A549 (cell line): ENCODE measurements at regions not wholly inside any gene's neighbourhood (a gene's known extent, or its start where the extent isn't known, plus 50 kb on each side); places are given as distances from the start of the nearest gene placed in this dataset.

Experiments used
- ATAC-seq, 2 experiments: fragments of 200-7000 bp in 1 of 2; fragments of >200 bp in 1 of 2; cut with Nextera tagmentation in 1 of 2; cut with Tn5 transposase in 1 of 2; 3 replicates each; pipeline versions ENCODE4 v1.8.0 to v1.9.1; 2018 to 2020; ENCODE audit warnings: mild to moderate bottlenecking in 1 of 2, moderate library complexity in 1 of 2
- CTCF ChIA-PET: fragments of 300-600 bp; sonication (Branson Sonifier 250); formaldehyde crosslinking; extraction: SDS; loops from one replicate; lab custom pipeline; 2021; ENCODE audit warnings: antibody characterized with exemption, inconsistent platforms; lab: Yijun Ruan, JAX
- POLR2A ChIA-PET: fragments of 350-600 bp; formaldehyde crosslinking; extraction: SDS; loops from one replicate; lab custom pipeline; 2021; ENCODE audit warnings: antibody characterized with exemption, inconsistent platforms; lab: Yijun Ruan, JAX
- DNase-seq, 2 experiments: peaks; one replicate each; pipeline versions ENCODE4 v3.0.0 to v3.0.0-alpha.2; 2011 to 2016; ENCODE audit warnings: low read depth in 1 of 2, low spot score in 1 of 2
- FAIRE-seq: peaks from 2 replicates; lab custom pipeline; 2011; peaks lifted over from hg19 to GRCh38; lab: Jason Lieb, UNC
- H3K27ac ChIP-seq, 2 experiments: fragments of >200 bp; sonication (Bioruptor Twin); formaldehyde crosslinking; 3 replicates each; pipeline ENCODE4 v1.5.1; 2016 to 2017
- H3K4me1 ChIP-seq: fragments of >200 bp; sonication (Bioruptor Twin); formaldehyde crosslinking; 3 replicates; pipeline ENCODE4 v1.6.1; 2016
- H3K4me2 ChIP-seq: fragments of >200 bp; sonication (Bioruptor Twin); formaldehyde crosslinking; 3 replicates; pipeline ENCODE4 v1.6.1; 2016
- H3K4me3 ChIP-seq: fragments of >200 bp; sonication (Bioruptor Twin); formaldehyde crosslinking; 3 replicates; pipeline ENCODE4 v1.5.1; 2016
- H3K9me3 ChIP-seq: fragments of >200 bp; sonication (Bioruptor Twin); formaldehyde crosslinking; 3 replicates; pipeline ENCODE4 v1.6.1; 2016
- CBX2 ChIP-seq: fragments of 200-600 bp; sonication (generic); IDR thresholded peaks from 2 replicates; pipeline ENCODE4 v1.6.1; 2016; ENCODE audit warnings: low read depth, mild to moderate bottlenecking, borderline replicate concordance
- CHD2 ChIP-seq: fragments of 150-350 bp; IDR thresholded peaks from 2 replicates; pipeline ENCODE4 v1.6.1; 2014; ENCODE audit warnings: low read length; ENCODE audit not compliant: partially characterized antibody
- CHD4 ChIP-seq: fragments of 200-600 bp; sonication (generic); IDR thresholded peaks from 2 replicates; pipeline ENCODE4 v1.6.1; 2016; ENCODE audit warnings: antibody characterized with exemption, mild to moderate bottlenecking, borderline replicate concordance
- EHMT2 ChIP-seq: fragments of 200-600 bp; sonication (generic); IDR thresholded peaks from 2 replicates; pipeline ENCODE4 v1.6.1; 2016; ENCODE audit warnings: antibody characterized with exemption, low read depth, mild to moderate bottlenecking, moderate library complexity
- EP300 ChIP-seq, 2 experiments: fragments of >200 bp; sonication (Bioruptor Twin); formaldehyde crosslinking; IDR thresholded peaks; 2 replicates in 1 of 2; 3 replicates in 1 of 2; pipeline ENCODE4 v1.6.1; 2016 to 2017
- ESRRA ChIP-seq: fragments of 150-350 bp; IDR thresholded peaks from 2 replicates; pipeline ENCODE4 v1.6.1; 2014; ENCODE audit warnings: mild to moderate bottlenecking, low read length, borderline replicate concordance
- FOSB ChIP-seq: fragments of 250-450 bp; sonication (Bioruptor Pico); IDR thresholded peaks from 2 replicates; pipeline ENCODE4 v1.5.0; 2020; ENCODE audit warnings: mild to moderate bottlenecking, moderate library complexity
- FOSL2 ChIP-seq, 2 experiments: fragments of 450-650 bp in 1 of 2; fragments of >200 bp in 1 of 2; sonication (Bioruptor Twin) in 1 of 2; formaldehyde crosslinking; IDR thresholded peaks; 2 replicates each; pipeline versions ENCODE4 v1.5.0 to v1.6.1; 2016 to 2020; ENCODE audit warnings: mild to moderate bottlenecking in 1 of 2, moderate library complexity in 1 of 2
- FOXS1 ChIP-seq: fragments of 250-450 bp; sonication (Bioruptor Pico); IDR thresholded peaks from 2 replicates; pipeline ENCODE4 v1.5.0; 2020; ENCODE audit warnings: mild to moderate bottlenecking, moderate library complexity
- HEYL ChIP-seq: fragments of 250-450 bp; sonication (Bioruptor Pico); IDR thresholded peaks from 2 replicates; pipeline ENCODE4 v1.8.0; 2021; ENCODE audit warnings: mild to moderate bottlenecking, moderate library complexity
- JUN ChIP-seq, 2 experiments: fragments of >200 bp; sonication (Bioruptor Twin); formaldehyde crosslinking; IDR thresholded peaks; 2 replicates in 1 of 2; 3 replicates in 1 of 2; pipeline ENCODE4 v1.6.1; 2016 to 2017
- JUNB ChIP-seq: fragments of >200 bp; sonication (Bioruptor Twin); formaldehyde crosslinking; IDR thresholded peaks from 2 replicates; pipeline ENCODE4 v1.6.1; 2016
- KDM1A ChIP-seq: fragments of 200-600 bp; sonication (generic); IDR thresholded peaks from 2 replicates; pipeline ENCODE4 v1.6.1; 2016; ENCODE audit warnings: low read depth, mild to moderate bottlenecking
- MAZ ChIP-seq: fragments of 150-350 bp; IDR thresholded peaks from 2 replicates; pipeline ENCODE4 v1.6.1; 2014; ENCODE audit warnings: antibody characterized with exemption, low read depth, low read length, borderline replicate concordance
- NR3C1 ChIP-seq: fragments of >200 bp; sonication (Bioruptor Twin); formaldehyde crosslinking; IDR thresholded peaks from 3 replicates; pipeline ENCODE4 v1.6.1; 2017
- POLR2A ChIP-seq: IDR thresholded peaks from 2 replicates; pipeline ENCODE4 v1.6.1; 2012; ENCODE audit warnings: mild to moderate bottlenecking, low read length
- POLR2AphosphoS2 ChIP-seq: conservative IDR thresholded peaks from 2 replicates; pipeline ENCODE4 v1.6.1; 2012; ENCODE audit warnings: low read length, improper control_type of control experiment, inconsistent platforms
- RAD21 ChIP-seq, 2 experiments: fragments of >200 bp in 1 of 2; sonication (Bioruptor Twin) in 1 of 2; formaldehyde crosslinking in 1 of 2; IDR thresholded peaks in 1 of 2; conservative IDR thresholded peaks in 1 of 2; 2 replicates in 1 of 2; 3 replicates in 1 of 2; pipeline ENCODE4 v1.6.1; 2012 to 2018; ENCODE audit warnings: inconsistent platforms in 1 of 2
- RARB ChIP-seq: fragments of 250-450 bp; sonication (Bioruptor Pico); IDR thresholded peaks from 2 replicates; pipeline ENCODE4 v1.8.0; 2021; ENCODE audit warnings: mild to moderate bottlenecking, moderate library complexity
- RCOR1 ChIP-seq: fragments of 150-350 bp; IDR thresholded peaks from 2 replicates; pipeline ENCODE4 v1.6.1; 2014; ENCODE audit warnings: antibody characterized with exemption, low read length, low read depth
- RFX5 ChIP-seq: fragments of 450-650 bp; IDR thresholded peaks from 2 replicates; pipeline ENCODE4 v1.7.1; 2014; ENCODE audit warnings: antibody characterized with exemption, mild to moderate bottlenecking, moderate library complexity
- RNF2 ChIP-seq: fragments of 200-600 bp; sonication (generic); IDR thresholded peaks from 2 replicates; pipeline ENCODE4 v1.6.1; 2016; ENCODE audit warnings: low read depth, mild to moderate bottlenecking, antibody characterized with exemption, moderate library complexity, borderline replicate concordance
- TP53 ChIP-seq: fragments of 250-450 bp; sonication (Bioruptor Pico); IDR thresholded peaks from 2 replicates; pipeline ENCODE4 v1.5.0; 2021; ENCODE audit warnings: mild to moderate bottlenecking, moderate library complexity
- ZC3H11A ChIP-seq: fragments of 450-650 bp; IDR thresholded peaks from 2 replicates; pipeline ENCODE4 v1.6.1; 2014; ENCODE audit warnings: antibody characterized with exemption, mild to moderate bottlenecking
- ZFP36 ChIP-seq: fragments of 450-650 bp; IDR thresholded peaks from 2 replicates; pipeline ENCODE4 v1.6.1; 2014; ENCODE audit warnings: borderline replicate concordance; ENCODE audit not compliant: partially characterized antibody
- ZNF302 ChIP-seq: fragments of 250-450 bp; sonication (Bioruptor Pico); IDR thresholded peaks from 2 replicates; pipeline ENCODE4 v1.9.0; 2021; ENCODE audit warnings: inconsistent platforms, mild to moderate bottlenecking, moderate library complexity
- ZSCAN20 ChIP-seq: fragments of 250-450 bp; sonication (Bioruptor Pico); IDR thresholded peaks from 2 replicates; pipeline ENCODE4 v1.8.0; 2022; ENCODE audit warnings: mild to moderate bottlenecking, moderate library complexity
- WGBS: methylation state at CpG from one replicate; pipeline ENCODE4 v1.1.6; 2017; ENCODE audit errors: missing lambda C conversion rate; 5-methylcytosine and 5-hydroxymethylcytosine counted together
- TF ChIP-seq, protein P1 (sequence below): IDR thresholded peaks from 2 replicates; pipeline ENCODE4 v1.6.1; 2012
- TF ChIP-seq, protein P2 (sequence below): IDR thresholded peaks from 2 replicates; pipeline ENCODE4 v1.6.1; 2012; ENCODE audit warnings: low read depth, borderline replicate concordance
- TF ChIP-seq, protein P3 (sequence below): fragments of 250-450 bp; sonication (Bioruptor Pico); IDR thresholded peaks from 2 replicates; pipeline ENCODE4 v1.5.0; 2020; ENCODE audit warnings: low read depth, mild to moderate bottlenecking, moderate library complexity
- TF ChIP-seq, protein P4 (sequence below): fragments of >200 bp; sonication (Bioruptor Twin); formaldehyde crosslinking; IDR thresholded peaks from 2 replicates; pipeline ENCODE4 v1.6.1; 2016
- TF ChIP-seq, protein P5 (sequence below): fragments of 250-450 bp; sonication (Bioruptor Pico); IDR thresholded peaks from 2 replicates; pipeline ENCODE4 v1.5.0; 2021; ENCODE audit warnings: mild to moderate bottlenecking, moderate library complexity, borderline replicate concordance
- TF ChIP-seq, protein P6 (sequence below): fragments of >200 bp; sonication (Bioruptor Twin); formaldehyde crosslinking; IDR thresholded peaks from 3 replicates; pipeline ENCODE4 v1.6.1; 2016

DNA sequence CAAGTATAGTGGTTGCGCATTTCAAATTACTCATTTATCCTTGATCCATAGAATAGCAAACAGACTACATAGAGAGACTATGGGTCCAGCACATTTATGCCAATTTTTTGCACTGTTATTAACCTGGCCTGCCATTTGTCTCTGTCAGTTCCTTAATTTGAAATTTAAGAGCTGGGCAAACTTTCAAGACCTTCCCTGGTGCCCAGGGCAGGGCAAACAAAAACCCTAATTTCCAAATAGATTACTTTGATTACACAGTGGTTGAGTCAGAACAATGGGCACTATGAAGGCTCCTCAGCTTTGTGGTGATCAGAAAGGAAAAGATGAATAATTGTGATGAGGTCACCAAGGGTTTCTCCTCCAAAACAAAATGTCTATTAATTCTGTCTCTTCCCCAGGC lies 80.6 kb downstream of the TNFSF18 start:
- ATAC-seq (peak; percentile 23 to 78; a peak in 3 of 6 replicates), DNase-seq (peak; percentile 15 to 56), FAIRE-seq (no peak)
- ChIA-PET POLR2A (interaction anchor here (0.5 kb wide), 1 partner anchor 10 kb away, joined by 3 read pairs; no protein-coding TSS in a partner anchor), CTCF (interaction anchor here (2.2 kb wide), 1 partner anchor 225 kb away, joined by 6 read pairs; no protein-coding TSS in a partner anchor)
- Histone ChIP-seq H3K4me1 (peaks cover 57% of the 10 kb centered on the region), H3K4me3 (no peak overlapping the region), H3K27ac (peak overlapping the region; percentile 50 to 65), H3K9me3 (no peaks in the 10 kb centered on the region), H3K4me2 (peak overlapping the region; percentile 44)
- WGBS = 74% methylated on average over 1 of the region's 1 CpG
- no peak for TF ChIP-seq ZNF302 (CRISPR knock-in tag)
- TF ChIP-seq, protein P1, sequence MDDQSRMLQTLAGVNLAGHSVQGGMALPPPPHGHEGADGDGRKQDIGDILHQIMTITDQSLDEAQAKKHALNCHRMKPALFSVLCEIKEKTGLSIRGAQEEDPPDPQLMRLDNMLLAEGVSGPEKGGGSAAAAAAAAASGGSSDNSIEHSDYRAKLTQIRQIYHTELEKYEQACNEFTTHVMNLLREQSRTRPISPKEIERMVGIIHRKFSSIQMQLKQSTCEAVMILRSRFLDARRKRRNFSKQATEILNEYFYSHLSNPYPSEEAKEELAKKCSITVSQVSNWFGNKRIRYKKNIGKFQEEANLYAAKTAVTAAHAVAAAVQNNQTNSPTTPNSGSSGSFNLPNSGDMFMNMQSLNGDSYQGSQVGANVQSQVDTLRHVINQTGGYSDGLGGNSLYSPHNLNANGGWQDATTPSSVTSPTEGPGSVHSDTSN = no peak
- TF ChIP-seq ZC3H11A = no peak
- TF ChIP-seq RARB = no peak
- peak in 1 of 2 experiments; percentile 51; a peak in 1 of 5 replicates for TF ChIP-seq EP300 (IDR thresholded peaks at IDR 0.05)
- no peak for TF ChIP-seq TP53 (CRISPR knock-in tag)
- no peak for TF ChIP-seq ZSCAN20 (CRISPR knock-in tag)
- no peak for TF ChIP-seq NR3C1
- no peak for TF ChIP-seq HEYL (CRISPR knock-in tag)
- TF ChIP-seq FOXS1 (CRISPR knock-in tag) = no peak
- TF ChIP-seq, protein P2, sequence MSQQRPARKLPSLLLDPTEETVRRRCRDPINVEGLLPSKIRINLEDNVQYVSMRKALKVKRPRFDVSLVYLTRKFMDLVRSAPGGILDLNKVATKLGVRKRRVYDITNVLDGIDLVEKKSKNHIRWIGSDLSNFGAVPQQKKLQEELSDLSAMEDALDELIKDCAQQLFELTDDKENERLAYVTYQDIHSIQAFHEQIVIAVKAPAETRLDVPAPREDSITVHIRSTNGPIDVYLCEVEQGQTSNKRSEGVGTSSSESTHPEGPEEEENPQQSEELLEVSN = no peak
- TF ChIP-seq, protein P3, sequence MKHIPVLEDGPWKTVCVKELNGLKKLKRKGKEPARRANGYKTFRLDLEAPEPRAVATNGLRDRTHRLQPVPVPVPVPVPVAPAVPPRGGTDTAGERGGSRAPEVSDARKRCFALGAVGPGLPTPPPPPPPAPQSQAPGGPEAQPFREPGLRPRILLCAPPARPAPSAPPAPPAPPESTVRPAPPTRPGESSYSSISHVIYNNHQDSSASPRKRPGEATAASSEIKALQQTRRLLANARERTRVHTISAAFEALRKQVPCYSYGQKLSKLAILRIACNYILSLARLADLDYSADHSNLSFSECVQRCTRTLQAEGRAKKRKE = no peak
- TF ChIP-seq JUNB = peak; percentile 75
- no peak for TF ChIP-seq POLR2AphosphoS2
- TF ChIP-seq CHD4 = no peak
- peak in 1 of 2 experiments; percentile 41; a peak in 1 of 5 replicates for TF ChIP-seq JUN (IDR thresholded peaks at IDR 0.05)
- no peak for TF ChIP-seq CHD2
- TF ChIP-seq, protein P4, sequence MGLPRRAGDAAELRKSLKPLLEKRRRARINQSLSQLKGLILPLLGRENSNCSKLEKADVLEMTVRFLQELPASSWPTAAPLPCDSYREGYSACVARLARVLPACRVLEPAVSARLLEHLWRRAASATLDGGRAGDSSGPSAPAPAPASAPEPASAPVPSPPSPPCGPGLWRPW = no peak
- no peak for TF ChIP-seq ZFP36
- TF ChIP-seq RCOR1 = no peak
- no peak for TF ChIP-seq MAZ
- TF ChIP-seq, protein P5, sequence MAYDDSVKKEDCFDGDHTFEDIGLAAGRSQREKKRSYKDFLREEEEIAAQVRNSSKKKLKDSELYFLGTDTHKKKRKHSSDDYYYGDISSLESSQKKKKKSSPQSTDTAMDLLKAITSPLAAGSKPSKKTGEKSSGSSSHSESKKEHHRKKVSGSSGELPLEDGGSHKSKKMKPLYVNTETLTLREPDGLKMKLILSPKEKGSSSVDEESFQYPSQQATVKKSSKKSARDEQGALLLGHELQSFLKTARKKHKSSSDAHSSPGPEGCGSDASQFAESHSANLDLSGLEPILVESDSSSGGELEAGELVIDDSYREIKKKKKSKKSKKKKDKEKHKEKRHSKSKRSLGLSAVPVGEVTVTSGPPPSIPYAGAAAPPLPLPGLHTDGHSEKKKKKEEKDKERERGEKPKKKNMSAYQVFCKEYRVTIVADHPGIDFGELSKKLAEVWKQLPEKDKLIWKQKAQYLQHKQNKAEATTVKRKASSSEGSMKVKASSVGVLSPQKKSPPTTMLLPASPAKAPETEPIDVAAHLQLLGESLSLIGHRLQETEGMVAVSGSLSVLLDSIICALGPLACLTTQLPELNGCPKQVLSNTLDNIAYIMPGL (CRISPR knock-in tag) = no peak
- TF ChIP-seq FOSB (CRISPR knock-in tag) = no peak
- TF ChIP-seq RFX5 = no peak
- no peak for TF ChIP-seq ESRRA
- no peak for TF ChIP-seq KDM1A
- no peak for TF ChIP-seq CBX2
- TF ChIP-seq FOSL2 (IDR thresholded peaks at IDR 0.05) = peak; percentile 40; the same call in 1 of the 2 replicates
- TF ChIP-seq FOSL2 (CRISPR knock-in tag; IDR thresholded peaks at IDR 0.05) = peak; percentile 67; the same call in 1 of the 2 replicates
- TF ChIP-seq, protein P6, sequence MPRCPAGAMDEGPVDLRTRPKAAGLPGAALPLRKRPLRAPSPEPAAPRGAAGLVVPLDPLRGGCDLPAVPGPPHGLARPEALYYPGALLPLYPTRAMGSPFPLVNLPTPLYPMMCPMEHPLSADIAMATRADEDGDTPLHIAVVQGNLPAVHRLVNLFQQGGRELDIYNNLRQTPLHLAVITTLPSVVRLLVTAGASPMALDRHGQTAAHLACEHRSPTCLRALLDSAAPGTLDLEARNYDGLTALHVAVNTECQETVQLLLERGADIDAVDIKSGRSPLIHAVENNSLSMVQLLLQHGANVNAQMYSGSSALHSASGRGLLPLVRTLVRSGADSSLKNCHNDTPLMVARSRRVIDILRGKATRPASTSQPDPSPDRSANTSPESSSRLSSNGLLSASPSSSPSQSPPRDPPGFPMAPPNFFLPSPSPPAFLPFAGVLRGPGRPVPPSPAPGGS = no peak
- no peak for TF ChIP-seq RNF2
- TF ChIP-seq EHMT2 = no peak
- no peak for TF ChIP-seq RAD21 (conservative IDR thresholded peaks at IDR 0.05 in 1 of 2, IDR thresholded peaks at IDR 0.05 in 1 of 2)
- TF ChIP-seq POLR2A = no peak
